ENCODE measurements at regions not wholly inside any gene's neighbourhood (a gene's known extent, or its start where the extent isn't known, plus 50 kb on each side); places are given as distances from the start of the nearest gene placed in this dataset.

GRCh38 chr3:66692042-66692765 is 191.4 kb upstream of the LRIG1 start:
- Histone ChIP-seq H3K4me2 (ENCODE audit: insufficient read depth in 1 of 2, low read depth in 2 of 2, low read length in 2 of 2) (no peak overlapping the region), H3K9me3 (ENCODE audit: insufficient read depth in 2 of 2, low read depth in 1 of 2, low read length in 1 of 2) (no peaks in the 10 kb centered on the region), H3K56ac (replicated peaks; ENCODE audit: insufficient read length, low read depth, low read length) (no peak overlapping the region), H3K4ac (replicated peaks; ENCODE audit: insufficient read length, low read depth, low read length) (no peak overlapping the region), H2AFZ (ENCODE audit: low read length) (no peak overlapping the region), H2BK20ac (ENCODE audit: low read length) (no peak overlapping the region), H2BK15ac (ENCODE audit: low read length) (no peak overlapping the region), H3K14ac (ENCODE audit: insufficient read length) (no peak overlapping the region), H3K79me1 (ENCODE audit: low read depth, low read length) (no peaks in the 10 kb centered on the region), H2BK5ac (ENCODE audit: low read depth, low read length) (no peak overlapping the region), H3K4me1 (replicated peaks in 1 of 4; ENCODE audit: control insufficient read depth in 3 of 4, insufficient read depth in 4 of 4, low read length in 3 of 4) (peaks cover 0 to 3% (median 0%) of the 10 kb centered on the region in 4 experiments; a peak in 1 of 7 replicates), H4K20me1 (replicated peaks in 1 of 2; ENCODE audit: control insufficient read depth in 1 of 2, insufficient read depth in 2 of 2, low read length in 2 of 2) (no peaks in the 10 kb centered on the region), H2AK5ac (ENCODE audit: low read depth, low read length) (no peak overlapping the region), H4K5ac (ENCODE audit: insufficient read length, low read depth, low read length) (no peak overlapping the region), H3K9ac (replicated peaks in 1 of 4; ENCODE audit: extremely low read depth in 1 of 4, low read depth in 3 of 4, low read length in 3 of 4) (no peak overlapping the region), H4K91ac (replicated peaks; ENCODE audit: insufficient read length, low read length) (no peak overlapping the region), H2BK12ac (ENCODE audit: low read depth, low read length) (no peak overlapping the region), H3K18ac (ENCODE audit: extremely low read depth, low read length) (no peak overlapping the region), H3K27me3 (replicated peaks in 1 of 4; ENCODE audit: control insufficient read depth in 3 of 4, extremely low read depth in 1 of 4, insufficient read depth in 3 of 4, low read length in 3 of 4) (no peaks in the 10 kb centered on the region), H3K36me3 (ENCODE audit: control insufficient read depth in 2 of 4, insufficient read depth in 4 of 4, low read length in 3 of 4) (no peaks in the 10 kb centered on the region), H3K79me2 (ENCODE audit: control insufficient read depth in 1 of 2, insufficient read depth in 2 of 2, low read length in 2 of 2) (no peaks in the 10 kb centered on the region), H3K23me2 (ENCODE audit: low read depth, low read length) (no peaks in the 10 kb centered on the region), H3K23ac (ENCODE audit: insufficient read length) (no peak overlapping the region), H3K27ac (ENCODE audit: low read depth, low read length) (no peak overlapping the region), H2BK120ac (replicated peaks; ENCODE audit: low read depth, low read length) (no peak overlapping the region), H4K8ac (ENCODE audit: extremely low read depth, insufficient read depth, low read length) (no peak overlapping the region; the same call in 1 of the 2 replicates), H3K4me3 (ENCODE audit: extremely low read depth in 1 of 4, insufficient read depth in 2 of 4, low read depth in 3 of 4, low read length in 4 of 4) (no peak overlapping the region)
- FAIRE-seq (no peak), DNase-seq (ENCODE audit: low read depth in 1 of 2, low spot score in 2 of 2) (no peak)
- POLR2A ChIA-PET (ENCODE audit: partially characterized antibody) = no interaction called here
- CTCF ChIA-PET (ENCODE audit: partially characterized antibody) = no interaction called here
- WGBS, 2 experiments (ENCODE audit: extremely low coverage in 1 of 2, insufficient coverage in 1 of 2, insufficient read length in 1 of 2, insufficient replicate concordance in 2 of 2, low coverage in 1 of 2, low lambda C conversion rate in 2 of 2, missing lambda C conversion rate in 1 of 2) = 89% methylated on average over 5 of the region's 5 CpGs; no CpG with 5 or more reads in 1 of the 2 experiments
- TF ChIP-seq TAF1 (IDR thresholded peaks at IDR 0.05; ENCODE audit: low read depth, low read length) (no peak), POLR2AphosphoS5 (IDR thresholded peaks at IDR 0.05; ENCODE audit: low read depth, low read length) (no peak), NRF1 (IDR thresholded peaks at IDR 0.05; ENCODE audit: low read depth, low read length) (no peak), ATF3 (IDR thresholded peaks at IDR 0.05; ENCODE audit: insufficient read depth, low read depth, low read length) (no peak), CTCF (IDR thresholded peaks at IDR 0.05; ENCODE audit: control extremely low read depth in 1 of 3, insufficient read depth in 1 of 3, low read depth in 1 of 3, low read length in 3 of 3) (no peak), MAFK (IDR thresholded peaks at IDR 0.05; ENCODE audit: low read depth, low read length) (no peak), SP2 (IDR thresholded peaks at IDR 0.05; ENCODE audit: low read length) (no peak), ZNF274 (IDR thresholded peaks at IDR 0.05; ENCODE audit: borderline replicate concordance, extremely low read depth, low read length) (no peak), USF2 (IDR thresholded peaks at IDR 0.05; ENCODE audit: low read length) (no peak)

All from H1 (cell line).